ENCODE measurements at regions not wholly inside any gene's neighbourhood (a gene's known extent, or its start where the extent isn't known, plus 50 kb on each side); places are given as distances from the start of the nearest gene placed in this dataset.

GRCh38 chr15:79641841-79642240 lies 209.7 kb downstream of the MINAR1 start:
- FAIRE-seq (no peak), DNase-seq (ENCODE audit: low read depth, low spot score) (no peak)
- Histone ChIP-seq H3K27me3 (ENCODE audit: control insufficient read depth in 2 of 2, insufficient read depth in 2 of 2, low read length in 2 of 2) (no peaks in the 10 kb centered on the region), H3K4me1 (ENCODE audit: control insufficient read depth, extremely low read depth, insufficient read depth, low read length) (peaks cover 33% of the 10 kb centered on the region), H3K9ac (replicated peaks; ENCODE audit: extremely low read depth, insufficient read depth, low read length) (no peak overlapping the region), H4K20me1 (replicated peaks; ENCODE audit: control insufficient read depth, extremely low read depth, insufficient read depth, low read length) (no peaks in the 10 kb centered on the region), H3K9me3 (replicated peaks; ENCODE audit: control insufficient read depth, insufficient read depth, low read length) (no peaks in the 10 kb centered on the region), H3K4me2 (ENCODE audit: insufficient read depth, low read length) (no peak overlapping the region), H3K4me3 (replicated peaks in 1 of 3; ENCODE audit: insufficient read depth in 1 of 3, low read depth in 1 of 3, low read length in 3 of 3) (no peak overlapping the region), H3K27ac (ENCODE audit: insufficient read depth, low read depth, low read length) (no peak overlapping the region), H3K79me2 (ENCODE audit: control insufficient read depth, insufficient read depth, low read length) (no peaks in the 10 kb centered on the region), H3K9me1 (replicated peaks; ENCODE audit: control insufficient read depth, extremely low read depth, insufficient read depth, low read length) (no peaks in the 10 kb centered on the region), H2AFZ (ENCODE audit: low read depth, low read length) (no peak overlapping the region), H3K36me3 (ENCODE audit: control insufficient read depth in 2 of 2, extremely low read depth in 1 of 2, insufficient read depth in 2 of 2, low read length in 2 of 2) (no peaks in the 10 kb centered on the region)
- intact Hi-C loops (cut with micrococcal nuclease) (loop anchor here (2.0 to 5.0 kb wide), 3 partner anchors 39 to 280 kb away; no protein-coding TSS in a partner anchor), dilution Hi-C loops (cut with MboI; ENCODE audit: extremely low pct_ligation_motif_present, low sequenced_read_pairs) (no loop called here)
- TF ChIP-seq POLR2A (IDR thresholded peaks at IDR 0.05; ENCODE audit: low read depth, low read length) (no peak), MAX (IDR thresholded peaks at IDR 0.05; ENCODE audit: insufficient read depth, insufficient read length) (no peak), EZH2 (IDR thresholded peaks at IDR 0.05; ENCODE audit: borderline replicate concordance, low read depth, low read length, severe bottlenecking) (no peak), FOS (IDR thresholded peaks at IDR 0.05; ENCODE audit: borderline replicate concordance, insufficient read depth, low read length) (no peak), GATA2 (IDR thresholded peaks at IDR 0.05; ENCODE audit: insufficient read depth, insufficient read length, low read depth, low read length) (no peak), JUN (IDR thresholded peaks at IDR 0.05; ENCODE audit: borderline replicate concordance, insufficient read depth, insufficient read length, low read depth) (no peak), MYC (IDR thresholded peaks at IDR 0.05; ENCODE audit: low read depth, low read length) (no peak), POLR2AphosphoS5 (IDR thresholded peaks at IDR 0.05; ENCODE audit: insufficient read depth, low read depth, low read length) (no peak), CTCF (IDR thresholded peaks at IDR 0.05; ENCODE audit: extremely low read depth in 1 of 2, insufficient read depth in 1 of 2, low read depth in 1 of 2, low read length in 2 of 2) (no peak)
- CTCF ChIA-PET: no interaction called here
- no TSS peak for BruUV-seq (replicated peaks)
- POLR2A ChIA-PET: no interaction called here

Measured in endothelial cell of umbilical vein (primary cell).